A549 (cell line): ENCODE measurements at regions not wholly inside any gene's neighbourhood (a gene's known extent, or its start where the extent isn't known, plus 50 kb on each side); places are given as distances from the start of the nearest gene placed in this dataset.

ENCODE experiments used
- ATAC-seq, 2 experiments: fragments of 200-7000 bp in 1 of 2; fragments of >200 bp in 1 of 2; cut with Nextera tagmentation in 1 of 2; cut with Tn5 transposase in 1 of 2; 3 replicates each; pipeline versions ENCODE4 v1.8.0 to v1.9.1; 2018 to 2020; ENCODE audit warnings: mild to moderate bottlenecking in 1 of 2, moderate library complexity in 1 of 2
- CTCF ChIA-PET: fragments of 300-600 bp; sonication (Branson Sonifier 250); formaldehyde crosslinking; extraction: SDS; loops from one replicate; lab custom pipeline; 2021; ENCODE audit warnings: antibody characterized with exemption, inconsistent platforms; lab: Yijun Ruan, JAX
- POLR2A ChIA-PET: fragments of 350-600 bp; formaldehyde crosslinking; extraction: SDS; loops from one replicate; lab custom pipeline; 2021; ENCODE audit warnings: antibody characterized with exemption, inconsistent platforms; lab: Yijun Ruan, JAX
- DNase-seq, 2 experiments: peaks; one replicate each; pipeline versions ENCODE4 v3.0.0 to v3.0.0-alpha.2; 2011 to 2016; ENCODE audit warnings: low read depth in 1 of 2, low spot score in 1 of 2
- FAIRE-seq: peaks from 2 replicates; lab custom pipeline; 2011; peaks lifted over from hg19 to GRCh38; lab: Jason Lieb, UNC
- H3K27ac ChIP-seq, 2 experiments: fragments of >200 bp; sonication (Bioruptor Twin); formaldehyde crosslinking; 3 replicates each; pipeline ENCODE4 v1.5.1; 2016 to 2017
- H3K4me1 ChIP-seq: fragments of >200 bp; sonication (Bioruptor Twin); formaldehyde crosslinking; 3 replicates; pipeline ENCODE4 v1.6.1; 2016
- H3K4me2 ChIP-seq: fragments of >200 bp; sonication (Bioruptor Twin); formaldehyde crosslinking; 3 replicates; pipeline ENCODE4 v1.6.1; 2016
- H3K4me3 ChIP-seq: fragments of >200 bp; sonication (Bioruptor Twin); formaldehyde crosslinking; 3 replicates; pipeline ENCODE4 v1.5.1; 2016
- H3K9me3 ChIP-seq: fragments of >200 bp; sonication (Bioruptor Twin); formaldehyde crosslinking; 3 replicates; pipeline ENCODE4 v1.6.1; 2016
- ATOH8 ChIP-seq: fragments of 250-450 bp; sonication (Bioruptor Pico); IDR thresholded peaks from 2 replicates; pipeline ENCODE4 v1.5.0; 2020; ENCODE audit warnings: low read depth, mild to moderate bottlenecking, moderate library complexity
- CBX2 ChIP-seq: fragments of 200-600 bp; sonication (generic); IDR thresholded peaks from 2 replicates; pipeline ENCODE4 v1.6.1; 2016; ENCODE audit warnings: low read depth, mild to moderate bottlenecking, borderline replicate concordance
- CBX8 ChIP-seq: fragments of 200-600 bp; sonication (generic); IDR thresholded peaks from 2 replicates; pipeline ENCODE4 v1.6.1; 2016
- CEBPB ChIP-seq, 2 experiments: fragments of >200 bp in 1 of 2; sonication (Bioruptor Twin) in 1 of 2; formaldehyde crosslinking in 1 of 2; IDR thresholded peaks; 2 replicates each; pipeline ENCODE4 v1.6.1; 2012 to 2016
- CHD2 ChIP-seq: fragments of 150-350 bp; IDR thresholded peaks from 2 replicates; pipeline ENCODE4 v1.6.1; 2014; ENCODE audit warnings: low read length; ENCODE audit not compliant: partially characterized antibody
- CHD4 ChIP-seq: fragments of 200-600 bp; sonication (generic); IDR thresholded peaks from 2 replicates; pipeline ENCODE4 v1.6.1; 2016; ENCODE audit warnings: antibody characterized with exemption, mild to moderate bottlenecking, borderline replicate concordance
- ELK1 ChIP-seq: fragments of 150-350 bp; IDR thresholded peaks from 2 replicates; pipeline ENCODE4 v1.6.1; 2014; ENCODE audit warnings: low read depth, mild to moderate bottlenecking, low read length
- EP300 ChIP-seq, 2 experiments: fragments of >200 bp; sonication (Bioruptor Twin); formaldehyde crosslinking; IDR thresholded peaks; 2 replicates in 1 of 2; 3 replicates in 1 of 2; pipeline ENCODE4 v1.6.1; 2016 to 2017
- ESRRA ChIP-seq: fragments of 150-350 bp; IDR thresholded peaks from 2 replicates; pipeline ENCODE4 v1.6.1; 2014; ENCODE audit warnings: mild to moderate bottlenecking, low read length, borderline replicate concordance
- FOSL2 ChIP-seq, 2 experiments: fragments of 450-650 bp in 1 of 2; fragments of >200 bp in 1 of 2; sonication (Bioruptor Twin) in 1 of 2; formaldehyde crosslinking; IDR thresholded peaks; 2 replicates each; pipeline versions ENCODE4 v1.5.0 to v1.6.1; 2016 to 2020; ENCODE audit warnings: mild to moderate bottlenecking in 1 of 2, moderate library complexity in 1 of 2
- GATA3 ChIP-seq: IDR thresholded peaks from 2 replicates; pipeline ENCODE4 v1.6.1; 2012; ENCODE audit warnings: borderline replicate concordance
- HDAC2 ChIP-seq: fragments of 200-600 bp; sonication (generic); IDR thresholded peaks from 2 replicates; pipeline ENCODE4 v1.6.1; 2016
- HEYL ChIP-seq: fragments of 250-450 bp; sonication (Bioruptor Pico); IDR thresholded peaks from 2 replicates; pipeline ENCODE4 v1.8.0; 2021; ENCODE audit warnings: mild to moderate bottlenecking, moderate library complexity
- HOXA7 ChIP-seq: fragments of 250-450 bp; sonication (Bioruptor Pico); IDR thresholded peaks from 2 replicates; pipeline ENCODE4 v1.5.0; 2020; ENCODE audit warnings: mild to moderate bottlenecking, moderate library complexity
- HOXB13 ChIP-seq: fragments of 250-450 bp; sonication (Bioruptor Pico); IDR thresholded peaks from 2 replicates; pipeline ENCODE4 v1.5.0; 2020; ENCODE audit warnings: low read depth, mild to moderate bottlenecking, moderate library complexity
- MAX ChIP-seq: IDR thresholded peaks from 2 replicates; pipeline ENCODE4 v1.6.1; 2012
- MYC ChIP-seq: IDR thresholded peaks from 2 replicates; pipeline ENCODE4 v1.6.1; 2012; ENCODE audit warnings: mild to moderate bottlenecking, inconsistent platforms, low read length, improper control_type of control experiment, borderline replicate concordance
- NPAS2 ChIP-seq: fragments of 250-450 bp; sonication (Bioruptor Pico); IDR thresholded peaks from 2 replicates; pipeline ENCODE4 v1.8.0; 2022; ENCODE audit warnings: mild to moderate bottlenecking, moderate library complexity, borderline replicate concordance
- NR3C1 ChIP-seq: fragments of >200 bp; sonication (Bioruptor Twin); formaldehyde crosslinking; IDR thresholded peaks from 3 replicates; pipeline ENCODE4 v1.6.1; 2017
- PHF8 ChIP-seq: fragments of 200-600 bp; sonication (generic); IDR thresholded peaks from 2 replicates; pipeline ENCODE4 v1.6.1; 2016; ENCODE audit warnings: low read depth, mild to moderate bottlenecking, antibody characterized with exemption, moderate library complexity, borderline replicate concordance
- POLR2AphosphoS2 ChIP-seq: conservative IDR thresholded peaks from 2 replicates; pipeline ENCODE4 v1.6.1; 2012; ENCODE audit warnings: low read length, improper control_type of control experiment, inconsistent platforms
- RARB ChIP-seq: fragments of 250-450 bp; sonication (Bioruptor Pico); IDR thresholded peaks from 2 replicates; pipeline ENCODE4 v1.8.0; 2021; ENCODE audit warnings: mild to moderate bottlenecking, moderate library complexity
- REST ChIP-seq: fragments of 200-600 bp; sonication (generic); IDR thresholded peaks from 2 replicates; pipeline ENCODE4 v1.6.1; 2016; ENCODE audit warnings: antibody characterized with exemption, mild to moderate bottlenecking, moderate library complexity
- RFX5 ChIP-seq: fragments of 450-650 bp; IDR thresholded peaks from 2 replicates; pipeline ENCODE4 v1.7.1; 2014; ENCODE audit warnings: antibody characterized with exemption, mild to moderate bottlenecking, moderate library complexity
- SMC3 ChIP-seq: fragments of >200 bp; sonication (Bioruptor Twin); formaldehyde crosslinking; IDR thresholded peaks from 3 replicates; pipeline ENCODE4 v1.6.1; 2018; ENCODE audit warnings: inconsistent platforms
- ZFP36 ChIP-seq: fragments of 450-650 bp; IDR thresholded peaks from 2 replicates; pipeline ENCODE4 v1.6.1; 2014; ENCODE audit warnings: borderline replicate concordance; ENCODE audit not compliant: partially characterized antibody
- ZNF302 ChIP-seq: fragments of 250-450 bp; sonication (Bioruptor Pico); IDR thresholded peaks from 2 replicates; pipeline ENCODE4 v1.9.0; 2021; ENCODE audit warnings: inconsistent platforms, mild to moderate bottlenecking, moderate library complexity
- WGBS: methylation state at CpG from one replicate; pipeline ENCODE4 v1.1.6; 2017; ENCODE audit errors: missing lambda C conversion rate; 5-methylcytosine and 5-hydroxymethylcytosine counted together

GRCh38 chr7:153444641-153445040 is 607.6 kb upstream of the DPP6 start (continued):
- TF ChIP-seq REST (no peak), CEBPB (IDR thresholded peaks at IDR 0.05) (no peak), RARB (CRISPR knock-in tag) (no peak)
- TF ChIP-seq, all 56 proteins: peak for 0

- POLR2A ChIA-PET, result no interaction called here
- FAIRE-seq (no peak), DNase-seq (no peak)
- TF ChIP-seq HDAC2, result no peak
- TF ChIP-seq HOXA7 (CRISPR knock-in tag), result no peak
- TF ChIP-seq CBX2, result no peak
- TF ChIP-seq RFX5, result no peak
- TF ChIP-seq ATOH8 (CRISPR knock-in tag), result no peak
- TF ChIP-seq MAX, result no peak
- TF ChIP-seq CBX8, result no peak
- no peak for TF ChIP-seq NR3C1
- no peak for TF ChIP-seq EP300 (IDR thresholded peaks at IDR 0.05)
- no peak for TF ChIP-seq CHD2
- TF ChIP-seq CHD4, result no peak
- TF ChIP-seq GATA3, result no peak
- TF ChIP-seq ELK1, result no peak
- no peak for TF ChIP-seq SMC3
- TF ChIP-seq ESRRA, result no peak
- no peak for TF ChIP-seq HEYL (CRISPR knock-in tag)
- TF ChIP-seq, all 56 proteins: peak for 0
- no peak overlapping the region for H3K27ac ChIP-seq
- no peak overlapping the region for H3K4me2 ChIP-seq
- H3K4me1 ChIP-seq, result no peaks in the 10 kb centered on the region
- 0% methylated on average over 5 of the region's 5 CpGs for WGBS
- no peak for ATAC-seq
- no peak overlapping the region for H3K4me3 ChIP-seq
- CTCF ChIA-PET, result interaction anchor here (1.2 kb wide), 1 partner anchor 29 kb away, joined by 3 read pairs; no protein-coding TSS in a partner anchor
- H3K9me3 ChIP-seq, result no peaks in the 10 kb centered on the region
Measured at GRCh38 chr7:153445641-153446040, 606.6 kb upstream of the DPP6 start.

GRCh38 chr7:153446490-153446889 is 605.7 kb upstream of the DPP6 start:
- CTCF ChIA-PET, result interaction anchor here (1.2 kb wide), 1 partner anchor 30 kb away, joined by 3 read pairs; no protein-coding TSS in a partner anchor
- no peak overlapping the region for H3K4me2 ChIP-seq
- H3K27ac ChIP-seq, result no peak overlapping the region
- POLR2A ChIA-PET, result no interaction called here
- no peak overlapping the region for H3K4me3 ChIP-seq
- ATAC-seq (no peak), FAIRE-seq (no peak), DNase-seq (no peak)
- TF ChIP-seq ZFP36 (no peak), MYC (no peak), ATOH8 (CRISPR knock-in tag) (no peak), PHF8 (no peak), HOXB13 (CRISPR knock-in tag) (no peak), NPAS2 (CRISPR knock-in tag) (no peak), FOSL2 (IDR thresholded peaks at IDR 0.05) (no peak), FOSL2 (CRISPR knock-in tag; IDR thresholded peaks at IDR 0.05) (no peak), ZNF302 (no peak), POLR2AphosphoS2 (no peak)
- H3K9me3 ChIP-seq, result no peaks in the 10 kb centered on the region
- no peaks in the 10 kb centered on the region for H3K4me1 ChIP-seq
- WGBS, result 0% methylated on average over 2 of the region's 2 CpGs
